Stimulated activated naive B cell treated with anti-CD40 and anti-IgM and Interleukin-4, amounts not matched to agents 10 μg/mL and 1 μg/mL and 100 μg/mL, for 72 hours (primary cell): ENCODE measurements at regions not wholly inside any gene's neighbourhood (a gene's known extent, or its start where the extent isn't known, plus 50 kb on each side); places are given as distances from the start of the nearest gene placed in this dataset.
"Not testable (repeated sequence)": the region's sequence is repeated elsewhere in the genome, so short reads cannot be mapped to it uniquely, and the experiment has no call there.

Experiments used
- ATAC-seq, 2 donors: fragments of 150-1000 bp; cut with Tn5 transposase; replicated peaks; 2 replicates each; pipeline ENCODE4 v1.10.0; 2021; ENCODE audit warnings: moderate library complexity in 1 of 2
- DNase-seq: peaks from one replicate; pipeline ENCODE4 v3.0.0; 2021
- H3K27ac Mint-ChIP-seq: one replicate; pipeline ENCODE4 v1.8.0; 2022; ENCODE audit warnings: mild to moderate bottlenecking, mixed read lengths
- H3K27me3 Mint-ChIP-seq, 2 donors: one replicate each; pipeline ENCODE4 v1.8.0; 2022; ENCODE audit warnings: mixed read lengths in 2 of 2
- H3K36me3 Mint-ChIP-seq, 2 donors: one replicate each; pipeline ENCODE4 v1.8.0; 2022; ENCODE audit warnings: mixed read lengths in 2 of 2, mild to moderate bottlenecking in 1 of 2
- H3K4me1 Mint-ChIP-seq, 2 donors: one replicate each; pipeline ENCODE4 v1.8.0; 2022; ENCODE audit warnings: mixed read lengths in 2 of 2, mild to moderate bottlenecking in 1 of 2
- H3K4me3 Mint-ChIP-seq, 2 donors: one replicate each; pipeline ENCODE4 v1.8.0; 2022; ENCODE audit warnings: mild to moderate bottlenecking in 2 of 2, mixed read lengths in 2 of 2, moderate library complexity in 1 of 2
- H3K9me3 Mint-ChIP-seq, 2 donors: one replicate each; pipeline ENCODE4 v1.8.0; 2022; ENCODE audit warnings: mixed read lengths in 2 of 2, mild to moderate bottlenecking in 1 of 2

DNA sequence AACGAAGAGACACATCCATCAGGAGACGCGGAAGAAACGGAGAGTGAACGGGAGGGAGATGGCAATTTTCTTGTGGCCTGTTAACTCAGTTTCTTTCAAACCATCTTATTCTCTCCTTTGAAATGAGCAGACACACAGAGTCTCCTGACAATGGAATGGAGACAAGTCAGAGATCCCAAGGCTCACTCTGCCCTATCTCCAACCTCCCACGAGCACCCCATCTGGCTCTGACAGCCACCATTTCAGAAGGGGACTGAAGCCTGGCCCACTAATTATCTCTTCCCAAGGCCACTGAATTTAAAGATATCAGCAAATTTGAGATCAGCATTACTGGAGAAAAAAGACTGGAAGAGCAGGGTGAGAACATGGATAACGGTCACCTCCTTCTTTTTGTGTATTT, 215.6 kb downstream of the DHX15 start:
- no peak for DNase-seq
- H3K27me3 Mint-ChIP-seq, result peaks cover 0 to 3% of the 10 kb centered on the region in 2 donors
- no peaks in the 10 kb centered on the region for H3K36me3 Mint-ChIP-seq

DNA sequence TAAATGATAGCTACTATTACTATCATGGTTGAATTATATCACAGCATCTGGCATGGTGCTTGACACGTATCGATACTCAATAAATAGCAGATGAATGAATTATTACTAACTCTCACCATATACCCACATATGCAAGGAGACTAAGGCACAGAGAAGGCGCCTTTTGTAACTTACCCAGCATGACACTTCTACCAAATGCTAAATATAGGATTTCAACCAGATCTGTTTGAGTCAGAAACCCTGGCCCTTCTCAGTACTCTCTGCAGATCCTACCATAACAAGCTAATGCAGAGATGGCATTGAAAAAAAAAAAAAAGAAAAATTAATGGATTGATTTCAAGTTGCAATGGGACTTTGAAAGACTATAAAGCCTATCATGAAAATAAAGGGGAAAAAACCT, 219.5 kb downstream of the DHX15 start:
- DNase-seq, result no peak
- no peak overlapping the region for H3K27ac Mint-ChIP-seq
- H3K4me3 Mint-ChIP-seq, result no peak overlapping the region
- no peaks in the 10 kb centered on the region for H3K36me3 Mint-ChIP-seq
- H3K9me3 Mint-ChIP-seq, result no peaks in the 10 kb centered on the region
- no peaks in the 10 kb centered on the region for H3K4me1 Mint-ChIP-seq
- H3K27me3 Mint-ChIP-seq, result peaks cover 0 to 3% of the 10 kb centered on the region in 2 donors
- ATAC-seq, result no peak

More for the DNA sequence above, 215.6 kb downstream of the DHX15 start:
- H3K4me3 Mint-ChIP-seq, result no peak overlapping the region
- H3K4me1 Mint-ChIP-seq, result no peaks in the 10 kb centered on the region
- no peak overlapping the region for H3K27ac Mint-ChIP-seq
- ATAC-seq, result no peak
- no peaks in the 10 kb centered on the region for H3K9me3 Mint-ChIP-seq

DNA sequence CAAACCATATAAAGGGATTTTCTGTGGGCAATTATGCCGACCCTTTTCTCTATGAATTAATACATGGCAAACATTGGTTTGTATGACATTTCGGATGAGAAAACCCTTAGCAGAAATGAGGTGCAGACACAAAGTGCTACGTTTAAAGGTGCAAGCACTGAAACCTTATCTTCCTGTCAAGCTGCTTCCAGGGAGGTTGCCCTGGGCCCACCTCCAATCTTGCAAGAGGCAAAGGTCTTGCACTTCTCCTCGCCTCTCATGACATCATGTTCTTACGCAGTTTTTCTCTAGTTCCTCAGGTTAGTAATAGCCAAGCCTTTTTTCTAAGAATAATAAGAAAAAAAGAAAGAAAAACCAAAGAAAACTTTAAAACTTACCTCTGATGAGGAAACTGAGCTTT, 220.1 kb downstream of the DHX15 start:
- no peaks in the 10 kb centered on the region for H3K9me3 Mint-ChIP-seq
- no peaks in the 10 kb centered on the region for H3K36me3 Mint-ChIP-seq
- no peak overlapping the region for H3K4me3 Mint-ChIP-seq
- DNase-seq (no peak), ATAC-seq (no peak)
- no peak overlapping the region for H3K27ac Mint-ChIP-seq
- no peaks in the 10 kb centered on the region for H3K4me1 Mint-ChIP-seq
- H3K27me3 Mint-ChIP-seq, result peaks cover 0 to 3% of the 10 kb centered on the region in 2 donors

DNA sequence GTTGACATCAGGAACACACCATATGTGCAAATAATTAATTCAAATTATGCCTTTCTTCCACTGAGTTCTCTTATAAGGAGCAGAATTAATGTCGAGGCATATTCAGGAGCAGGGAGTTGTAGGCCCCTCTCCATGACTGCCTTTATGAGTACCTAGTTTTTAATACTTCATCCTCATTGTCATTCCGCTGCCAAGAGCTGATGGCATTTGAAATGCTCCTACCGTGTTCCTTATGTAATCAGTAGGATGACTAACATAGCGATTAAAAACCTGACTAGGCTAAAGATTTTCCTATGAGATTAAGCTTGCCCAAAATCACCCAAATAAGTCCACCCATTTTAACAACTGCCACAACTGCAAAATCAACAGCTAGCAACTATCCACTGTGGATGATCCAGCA, 220.6 kb downstream of the DHX15 start:
- DNase-seq, result no peak

DNA sequence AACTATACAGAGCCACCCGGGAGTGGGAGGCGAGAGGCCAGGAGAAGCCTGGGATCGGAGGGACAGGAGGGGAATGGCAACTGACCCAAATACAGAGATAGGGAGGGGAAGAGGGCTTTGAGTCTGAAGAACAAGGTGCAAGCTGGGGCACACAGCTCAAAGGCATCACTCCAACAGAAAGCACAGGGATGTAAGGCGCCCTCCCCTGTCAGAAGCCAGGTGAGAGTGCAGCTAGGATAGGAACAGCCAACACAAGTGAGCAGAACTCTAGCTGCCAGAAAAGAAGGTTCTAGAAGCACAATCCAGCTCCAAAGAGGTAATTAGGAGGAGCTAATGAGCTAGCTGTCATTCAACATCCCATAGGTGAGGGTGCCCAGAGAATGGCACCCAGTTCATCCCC, 232.2 kb downstream of the DHX15 start:
- H3K27me3 Mint-ChIP-seq, result peaks cover 4% of the 10 kb centered on the region in 2 donors
- no peak overlapping the region for H3K4me3 Mint-ChIP-seq
- H3K36me3 Mint-ChIP-seq, result no peaks in the 10 kb centered on the region
- DNase-seq (no peak), ATAC-seq (no peak)
- H3K27ac Mint-ChIP-seq, result no peak overlapping the region
- H3K4me1 Mint-ChIP-seq, result no peaks in the 10 kb centered on the region
- peaks cover 2 to 3% of the 10 kb centered on the region in 2 donors for H3K9me3 Mint-ChIP-seq

More for the DNA sequence above, 220.6 kb downstream of the DHX15 start:
- no peaks in the 10 kb centered on the region for H3K36me3 Mint-ChIP-seq
- H3K4me1 Mint-ChIP-seq, result no peaks in the 10 kb centered on the region
- ATAC-seq, result no peak
- H3K27me3 Mint-ChIP-seq, result peaks cover 0 to 3% of the 10 kb centered on the region in 2 donors
- no peak overlapping the region for H3K27ac Mint-ChIP-seq
- no peaks in the 10 kb centered on the region for H3K9me3 Mint-ChIP-seq
- no peak overlapping the region for H3K4me3 Mint-ChIP-seq

DNA sequence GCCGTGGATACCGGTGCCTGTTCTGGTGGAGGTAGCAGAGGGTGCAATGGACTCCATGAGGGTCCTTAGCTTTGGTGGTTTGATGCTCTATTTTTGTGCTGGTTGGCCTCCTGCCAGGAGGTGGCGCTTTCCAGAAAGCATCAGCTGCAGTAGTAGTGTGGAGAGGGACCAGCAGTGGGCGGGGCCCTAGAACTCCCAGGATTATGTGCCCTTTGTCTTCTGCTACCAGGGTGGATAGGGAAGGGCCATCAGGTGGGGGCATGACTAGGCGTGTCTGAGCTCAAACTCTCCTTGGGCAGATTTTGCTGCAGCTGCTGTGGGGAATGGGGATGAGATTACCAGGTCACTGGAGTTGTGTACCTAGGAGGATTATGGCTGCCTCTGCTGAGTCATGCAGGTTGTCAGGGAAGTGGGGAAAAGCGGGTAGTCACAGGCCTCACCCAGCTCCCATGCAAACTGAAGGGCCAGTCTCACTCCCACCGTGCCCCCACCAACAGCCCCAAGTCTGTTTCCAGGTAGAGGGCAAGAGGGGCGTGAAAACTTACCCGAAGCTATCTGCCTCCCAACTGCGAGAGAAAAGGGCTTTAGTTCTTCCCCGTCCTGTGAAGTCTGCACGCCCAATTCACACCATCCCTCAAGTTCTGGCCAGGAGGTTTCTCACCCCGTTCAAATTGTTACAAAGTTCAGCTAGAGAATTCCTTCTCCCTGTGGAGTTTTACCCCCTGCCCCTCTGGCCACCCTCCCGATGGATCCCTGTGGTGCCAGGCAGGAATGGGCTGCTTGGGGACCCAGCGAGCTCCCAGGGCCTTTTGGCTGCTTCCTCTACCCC, 235.0 kb downstream of the DHX15 start:
- not testable (repeated sequence) for DNase-seq, ATAC-seq, H3K27me3 Mint-ChIP-seq, H3K27ac Mint-ChIP-seq, H3K4me1 Mint-ChIP-seq, H3K9me3 Mint-ChIP-seq, H3K36me3 Mint-ChIP-seq, H3K4me3 Mint-ChIP-seq

DNA sequence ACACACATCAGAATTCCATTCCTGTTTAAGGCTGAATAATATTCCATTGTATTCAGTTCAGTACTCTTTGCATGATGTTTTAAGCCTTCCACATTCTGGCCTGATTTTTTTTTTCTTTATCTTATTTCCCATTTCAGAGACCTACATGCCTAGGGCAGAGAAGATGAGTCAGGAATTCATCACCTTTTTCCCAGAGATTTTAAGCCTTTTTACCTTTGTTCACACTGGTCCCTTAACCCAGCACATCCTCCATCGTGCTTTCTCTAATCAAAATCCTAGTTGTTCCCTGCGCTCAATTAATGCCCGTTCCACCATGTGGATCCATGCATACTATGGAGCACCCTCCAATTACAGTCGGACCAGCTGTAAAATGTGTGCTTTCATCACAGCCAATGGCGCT, 245.1 kb downstream of the DHX15 start:
- Mint-ChIP-seq H3K9me3 (peaks cover 0 to 6% of the 10 kb centered on the region in 2 donors), H3K36me3 (no peaks in the 10 kb centered on the region), H3K4me1 (no peaks in the 10 kb centered on the region), H3K4me3 (no peak overlapping the region), H3K27ac (no peak overlapping the region), H3K27me3 (no peaks in the 10 kb centered on the region)
- ATAC-seq (no peak), DNase-seq (no peak)

DNA sequence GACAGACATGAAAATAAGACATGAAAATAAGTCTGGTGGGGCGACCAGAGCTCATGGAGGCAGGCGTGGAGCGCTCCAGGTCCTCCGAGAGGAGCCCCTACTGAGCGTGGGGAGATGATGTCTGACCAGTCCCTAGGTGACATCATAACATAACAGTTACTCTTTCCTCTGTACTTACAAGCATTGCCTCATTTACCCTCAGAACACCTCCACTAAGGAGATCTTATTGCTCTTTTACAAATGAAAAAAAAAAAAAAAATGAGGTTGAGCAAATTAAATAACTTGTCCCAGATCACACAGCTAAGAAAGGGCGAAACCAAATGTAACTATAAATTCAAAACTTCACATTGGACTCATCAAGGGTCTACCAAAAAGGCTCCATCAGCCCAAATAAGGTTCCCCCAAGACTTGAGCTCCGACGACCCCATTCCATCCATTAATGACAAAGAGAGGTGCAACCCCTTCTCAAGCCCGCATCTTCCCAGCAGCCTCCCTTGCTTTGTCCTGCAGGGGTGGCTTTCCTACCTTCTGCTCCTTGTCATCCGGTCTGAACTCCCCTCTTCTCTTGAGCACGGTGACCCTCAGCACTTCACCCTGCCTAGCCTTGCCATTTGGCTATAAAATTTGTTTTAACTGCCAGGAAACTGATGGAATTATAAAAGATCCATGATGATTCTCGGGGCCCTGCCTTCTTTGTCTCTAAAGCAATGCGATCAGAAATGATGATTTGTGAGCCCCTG, 246.7 kb downstream of the DHX15 start:
- no peaks in the 10 kb centered on the region for H3K4me1 Mint-ChIP-seq
- DNase-seq, result no peak
- no peaks in the 10 kb centered on the region for H3K36me3 Mint-ChIP-seq
- H3K4me3 Mint-ChIP-seq, result no peak overlapping the region
- no peaks in the 10 kb centered on the region for H3K27me3 Mint-ChIP-seq
- no peak for ATAC-seq
- no peak overlapping the region for H3K27ac Mint-ChIP-seq
- H3K9me3 Mint-ChIP-seq, result peaks cover 0 to 6% of the 10 kb centered on the region in 2 donors

DNA sequence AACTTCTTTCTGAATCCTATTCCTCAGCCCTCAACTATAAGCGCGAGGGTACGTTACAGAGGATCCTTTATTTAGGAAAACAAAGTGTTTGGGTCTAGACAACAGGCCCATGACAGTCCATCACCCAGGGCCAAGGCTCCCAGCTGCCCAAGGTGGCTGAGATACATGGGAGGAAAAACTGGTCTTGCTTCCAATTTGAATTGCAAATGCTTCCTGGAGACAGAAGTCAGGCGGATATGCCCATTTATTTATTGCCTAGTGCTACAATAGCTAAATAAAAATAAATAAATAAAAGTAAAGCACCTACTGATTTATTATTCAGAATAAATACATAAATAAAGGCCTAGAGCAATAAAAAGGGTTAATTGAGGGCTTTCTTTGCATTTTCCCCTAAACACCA, 248.7 kb downstream of the DHX15 start:
- no peak overlapping the region for H3K27ac Mint-ChIP-seq
- H3K4me1 Mint-ChIP-seq, result no peaks in the 10 kb centered on the region
- no peak for DNase-seq
- H3K36me3 Mint-ChIP-seq, result no peaks in the 10 kb centered on the region
- no peak overlapping the region for H3K4me3 Mint-ChIP-seq
- H3K27me3 Mint-ChIP-seq, result no peaks in the 10 kb centered on the region
- peaks cover 0 to 4% of the 10 kb centered on the region in 2 donors for H3K9me3 Mint-ChIP-seq
- no peak for ATAC-seq

DNA sequence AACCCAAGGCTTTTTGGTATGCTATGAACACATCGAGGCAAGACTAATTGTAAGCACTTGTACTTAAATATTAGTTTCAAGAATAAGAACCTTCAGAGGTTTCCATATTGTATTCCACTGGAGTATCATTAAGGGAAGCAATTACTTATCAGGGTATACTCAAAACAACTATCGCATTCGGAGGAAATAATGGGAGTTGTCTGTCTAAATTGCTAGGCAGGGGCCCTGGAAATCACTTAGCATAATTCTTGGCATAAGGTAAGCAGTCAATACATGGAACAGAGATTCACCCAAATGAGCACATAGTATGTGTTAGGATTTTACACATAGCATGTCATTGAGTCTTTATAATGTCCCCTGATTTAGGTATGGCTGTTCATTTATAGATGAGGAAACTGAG, 249.4 kb downstream of the DHX15 start:
- H3K27ac Mint-ChIP-seq, result no peak overlapping the region

DNA sequence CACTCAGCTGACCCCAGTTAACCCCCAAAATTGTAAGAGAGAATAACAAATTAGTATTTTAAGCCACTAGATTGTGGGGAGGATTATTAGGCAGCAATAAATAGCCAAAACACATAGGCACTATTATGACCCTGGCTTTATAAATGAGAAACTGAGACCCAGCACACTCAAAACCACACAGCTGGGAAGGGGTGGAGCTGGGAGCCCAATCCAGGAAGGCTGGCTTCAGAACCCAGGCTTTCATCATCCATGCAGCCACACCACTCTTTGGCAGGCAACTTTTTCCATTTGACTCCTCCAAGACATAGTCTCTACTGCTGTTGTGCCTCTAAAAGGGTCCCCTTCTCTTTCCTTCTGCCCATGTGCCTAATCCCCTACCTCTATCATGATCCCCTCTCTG, 253.8 kb downstream of the DHX15 start:
- Mint-ChIP-seq H3K9me3 (no peaks in the 10 kb centered on the region), H3K27me3 (no peaks in the 10 kb centered on the region), H3K36me3 (no peaks in the 10 kb centered on the region), H3K27ac (no peak overlapping the region), H3K4me1 (no peaks in the 10 kb centered on the region), H3K4me3 (no peak overlapping the region)
- ATAC-seq (no peak), DNase-seq (no peak)

More for the DNA sequence above, 249.4 kb downstream of the DHX15 start:
- Mint-ChIP-seq H3K4me3 (no peak overlapping the region), H3K27me3 (no peaks in the 10 kb centered on the region), H3K9me3 (peaks cover 0 to 4% of the 10 kb centered on the region in 2 donors), H3K36me3 (no peaks in the 10 kb centered on the region), H3K4me1 (no peaks in the 10 kb centered on the region)
- ATAC-seq, result no peak
- DNase-seq, result no peak

DNA sequence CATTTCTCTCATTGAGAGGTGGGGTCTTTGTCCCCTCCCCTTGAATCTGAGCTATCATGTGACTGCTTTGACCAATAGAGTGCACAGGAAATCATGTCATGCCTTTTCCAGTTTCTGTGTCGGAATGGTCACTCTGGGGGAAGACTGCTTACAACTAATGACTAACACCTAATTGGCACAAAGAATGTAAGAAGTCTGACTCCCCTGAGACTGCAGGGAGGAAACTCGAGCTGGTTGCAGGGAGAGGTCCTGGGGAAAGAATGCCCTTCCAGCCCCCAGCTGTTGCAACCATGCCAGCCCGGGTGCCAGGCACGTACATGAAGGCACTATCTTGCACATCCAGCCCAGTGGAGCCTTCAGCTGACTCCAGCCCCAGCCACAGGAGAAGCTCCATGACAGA, 254.2 kb downstream of the DHX15 start:
- H3K27ac Mint-ChIP-seq, result no peak overlapping the region
- H3K9me3 Mint-ChIP-seq, result no peaks in the 10 kb centered on the region
- no peaks in the 10 kb centered on the region for H3K36me3 Mint-ChIP-seq
- DNase-seq (no peak), ATAC-seq (no peak)
- H3K4me3 Mint-ChIP-seq, result no peak overlapping the region
- no peaks in the 10 kb centered on the region for H3K27me3 Mint-ChIP-seq
- no peaks in the 10 kb centered on the region for H3K4me1 Mint-ChIP-seq

DNA sequence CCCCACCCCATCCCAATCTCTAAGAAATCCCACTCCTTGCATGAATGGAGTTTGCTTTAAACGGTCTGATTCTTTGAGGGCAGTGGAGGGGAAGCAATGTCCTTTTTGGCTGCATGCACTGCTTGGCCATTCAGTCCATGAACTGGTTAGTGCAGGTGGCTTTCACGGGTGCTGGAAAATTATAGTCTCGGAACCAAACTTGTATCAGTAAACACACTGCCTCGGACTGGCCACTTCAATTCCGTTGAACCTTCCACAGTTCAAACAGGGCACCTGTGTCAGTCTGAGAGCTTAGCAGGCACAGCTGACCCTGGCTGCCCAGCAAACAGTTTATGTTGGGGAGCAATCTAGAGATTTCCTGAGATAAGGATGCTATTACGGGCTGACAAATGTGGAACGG, 255.6 kb downstream of the DHX15 start:
- H3K27ac Mint-ChIP-seq, result no peak overlapping the region
- no peaks in the 10 kb centered on the region for H3K27me3 Mint-ChIP-seq
- ATAC-seq (no peak), DNase-seq (no peak)
- peaks cover 0 to 2% of the 10 kb centered on the region in 2 donors for H3K9me3 Mint-ChIP-seq
- H3K4me3 Mint-ChIP-seq, result no peak overlapping the region
- H3K36me3 Mint-ChIP-seq, result no peaks in the 10 kb centered on the region
- no peaks in the 10 kb centered on the region for H3K4me1 Mint-ChIP-seq

DNA sequence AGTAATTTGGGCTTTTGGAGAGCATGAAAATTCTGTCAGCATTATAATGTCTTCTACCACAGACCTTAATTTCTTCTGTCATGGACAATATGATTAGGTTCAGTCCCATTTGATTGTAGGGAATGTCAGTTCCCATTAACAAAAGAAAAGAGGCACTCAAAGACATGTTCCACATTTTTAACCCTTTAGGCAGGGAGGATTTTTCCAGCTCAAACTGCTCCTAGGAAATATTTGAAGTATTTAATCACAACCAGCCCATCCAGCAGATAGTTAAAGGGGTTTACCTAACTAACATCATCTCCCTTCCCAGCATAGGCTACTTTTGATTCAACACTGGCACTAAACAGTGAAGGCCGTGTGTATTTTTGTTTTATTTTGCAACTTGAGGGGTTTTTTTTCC, 256.0 kb downstream of the DHX15 start:
- Mint-ChIP-seq H3K9me3 (peaks cover 0 to 2% of the 10 kb centered on the region in 2 donors), H3K36me3 (no peaks in the 10 kb centered on the region), H3K27ac (no peak overlapping the region), H3K4me3 (no peak overlapping the region), H3K27me3 (no peaks in the 10 kb centered on the region), H3K4me1 (no peaks in the 10 kb centered on the region)
- ATAC-seq (no peak), DNase-seq (no peak)

DNA sequence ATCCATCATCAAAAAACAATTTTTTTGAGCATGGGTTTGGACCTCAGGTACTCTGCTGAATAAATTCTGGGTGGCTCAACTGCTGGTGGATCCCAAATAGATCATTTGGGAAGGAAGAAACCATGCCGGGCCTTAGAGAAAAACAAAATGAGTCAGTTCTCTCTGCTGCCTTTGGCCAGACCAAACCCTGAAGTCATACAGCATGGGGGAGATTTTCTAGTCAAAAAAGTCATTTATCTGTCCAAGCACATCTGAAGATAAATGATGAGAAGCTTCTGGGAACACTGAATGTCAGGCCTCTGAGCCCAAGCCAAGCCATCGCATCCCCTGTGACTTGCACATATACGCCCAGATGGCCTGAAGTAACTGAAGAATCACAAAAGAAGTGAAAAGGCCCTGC, 261.4 kb downstream of the DHX15 start:
- peaks cover 0 to 2% of the 10 kb centered on the region in 2 donors for H3K9me3 Mint-ChIP-seq
- DNase-seq (no peak), ATAC-seq (no peak)
- H3K4me1 Mint-ChIP-seq, result no peaks in the 10 kb centered on the region
- H3K27me3 Mint-ChIP-seq, result no peaks in the 10 kb centered on the region
- no peaks in the 10 kb centered on the region for H3K36me3 Mint-ChIP-seq
- H3K27ac Mint-ChIP-seq, result no peak overlapping the region
- no peak overlapping the region for H3K4me3 Mint-ChIP-seq
